ENCODE measurements at regions not wholly inside any gene's neighbourhood (a gene's known extent, or its start where the extent isn't known, plus 50 kb on each side); places are given as distances from the start of the nearest gene placed in this dataset.
"Not testable (repeated sequence)": the region's sequence is repeated elsewhere in the genome, so short reads cannot be mapped to it uniquely, and the experiment has no call there.

DNA sequence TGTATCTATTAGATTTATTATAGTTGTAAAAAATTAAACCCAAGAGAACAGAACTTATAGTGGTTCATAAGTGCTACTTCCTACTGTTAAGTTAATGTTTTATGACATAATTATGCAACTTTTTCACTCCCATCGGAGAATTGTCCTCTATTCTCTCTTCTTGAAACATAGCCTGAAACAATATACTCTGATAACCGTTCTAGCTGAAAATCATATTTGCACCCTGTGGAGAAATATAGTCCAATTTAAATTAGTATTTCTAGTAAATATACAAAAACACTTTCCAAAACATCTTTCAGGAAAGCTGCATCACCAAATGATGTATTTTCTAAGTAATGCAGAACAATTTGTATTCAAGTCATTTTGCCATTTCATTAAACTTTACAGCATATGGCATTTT, 586.4 kb downstream of the PRR32 start:
- no peak for DNase-seq

DNA sequence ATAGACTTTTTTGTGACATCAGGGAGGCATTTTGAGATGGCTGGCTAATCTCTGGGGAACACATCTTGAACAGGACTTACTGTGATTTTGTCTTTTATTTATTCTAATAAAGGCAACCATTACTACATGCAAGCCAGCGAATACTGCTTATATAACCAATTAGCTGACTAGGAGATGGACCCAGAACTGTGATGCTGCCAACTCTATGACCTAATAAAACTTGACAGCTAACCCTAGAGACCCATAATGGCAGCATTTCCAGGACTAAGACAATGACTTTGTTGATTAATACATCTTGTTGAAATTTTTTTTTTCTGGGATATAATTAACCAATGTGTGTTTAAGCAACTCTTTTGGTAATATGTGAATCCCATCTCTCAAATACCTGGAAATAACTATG, 584.6 kb downstream of the PRR32 start:
- no peak for DNase-seq

DNA sequence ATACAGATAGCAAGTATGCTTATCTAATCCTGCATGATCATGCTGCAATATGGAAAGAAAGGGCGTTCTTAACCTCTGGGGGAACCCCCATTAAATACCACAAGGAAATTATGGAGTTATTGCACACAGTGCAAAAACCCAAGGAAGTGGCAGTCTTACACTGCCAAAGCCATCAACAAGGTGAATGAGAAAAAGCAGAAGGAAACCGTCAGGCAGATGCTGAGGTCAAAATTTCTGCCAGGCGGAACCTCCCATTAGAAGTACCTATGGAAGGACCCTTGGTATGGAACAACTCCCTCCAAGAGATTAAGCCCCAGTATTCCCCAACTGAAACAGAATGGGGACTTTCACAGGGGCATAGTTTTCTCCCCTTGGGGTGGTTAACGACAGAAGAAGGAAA, 580.7 kb downstream of the PRR32 start:
- DNase-seq, result not testable (repeated sequence)

DNA sequence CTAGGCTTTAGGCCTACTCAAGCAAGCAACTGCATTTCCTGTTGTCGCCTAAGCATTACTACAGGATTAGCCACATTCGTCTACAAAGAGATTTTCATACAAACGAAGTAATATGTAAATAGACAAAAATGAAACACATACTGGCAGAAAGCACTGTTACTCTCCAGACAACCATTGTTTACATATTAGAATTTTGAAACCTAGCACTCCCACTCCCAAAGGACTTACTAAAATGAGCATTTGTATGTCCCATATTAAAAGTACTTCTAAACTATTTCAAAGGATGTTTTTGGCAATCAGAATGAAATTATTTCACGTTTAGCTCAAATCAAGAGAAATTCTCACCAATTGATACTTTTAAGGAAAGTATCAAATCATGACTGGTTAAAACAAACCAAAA, 570.8 kb downstream of the PRR32 start:
- DNase-seq, result no peak

DNA sequence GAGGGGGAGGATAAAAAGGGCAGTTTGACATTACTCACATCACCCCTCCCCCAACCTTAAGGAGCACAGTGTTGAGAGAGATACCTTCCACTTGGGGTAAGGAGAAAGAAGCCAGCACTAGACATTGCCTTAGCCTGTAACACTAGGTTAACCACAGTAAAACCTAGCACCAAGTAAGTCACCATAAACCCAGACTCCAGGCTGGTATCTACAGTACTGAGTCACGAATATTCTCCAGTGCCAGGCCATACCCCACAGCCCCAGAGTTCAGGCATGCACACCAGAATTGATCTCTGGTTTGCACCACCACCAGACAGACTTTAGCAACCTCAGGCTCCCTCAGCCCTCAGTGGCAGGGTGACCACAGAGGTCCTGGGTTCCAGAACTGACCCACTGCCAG, 570.4 kb downstream of the PRR32 start:
- DNase-seq, result no peak

All from DMS153 (cell line).